HG03025 (cell line): ENCODE measurements at regions not wholly inside any gene's neighbourhood (a gene's known extent, or its start where the extent isn't known, plus 50 kb on each side); places are given as distances from the start of the nearest gene placed in this dataset.

Experiments
- ATAC-seq: cut with Tn5 transposase; IDR thresholded peaks from one replicate; pipeline ENCODE4 v1.9.1; 2021; ENCODE audit warnings: mild to moderate bottlenecking, moderate library complexity; ENCODE audit not compliant: unreplicated experiment, low FRiP score

- no peak for ATAC-seq
Measured at GRCh38 chr7:84510505-84510904, 315.9 kb upstream of the SEMA3A start.

GRCh38 chr7:84509522-84509921 lies 314.9 kb upstream of the SEMA3A start:
- no peak for ATAC-seq

- no peak for ATAC-seq
Measured at GRCh38 chr7:84508606-84509005, 314.0 kb upstream of the SEMA3A start.

GRCh38 chr7:84507529-84507928 lies 312.9 kb upstream of the SEMA3A start:
- no peak for ATAC-seq

- ATAC-seq: no peak
Measured at GRCh38 chr7:84506151-84506550, 311.6 kb upstream of the SEMA3A start.

- no peak for ATAC-seq
Measured at GRCh38 chr7:84502239-84502638, 307.6 kb upstream of the SEMA3A start.

GRCh38 chr7:84497873-84498272 lies 303.3 kb upstream of the SEMA3A start:
- no peak for ATAC-seq

GRCh38 chr7:84495128-84495527 lies 300.5 kb upstream of the SEMA3A start:
- no peak for ATAC-seq

GRCh38 chr7:84492098-84493034 lies 297.8 kb upstream of the SEMA3A start:
- ATAC-seq: no peak

GRCh38 chr7:84490661-84491060 lies 296.1 kb upstream of the SEMA3A start:
- no peak for ATAC-seq

GRCh38 chr7:84484502-84485079 lies 290.0 kb upstream of the SEMA3A start:
- ATAC-seq: no peak

GRCh38 chr7:84482476-84482875 lies 287.9 kb upstream of the SEMA3A start:
- no peak for ATAC-seq

GRCh38 chr7:84479059-84479458 lies 284.5 kb upstream of the SEMA3A start:
- no peak for ATAC-seq

- ATAC-seq: no peak
Measured at GRCh38 chr7:84477786-84478478, 283.3 kb upstream of the SEMA3A start.

GRCh38 chr7:84474436-84474835 lies 279.8 kb upstream of the SEMA3A start:
- no peak for ATAC-seq

GRCh38 chr7:84471576-84471975 lies 277.0 kb upstream of the SEMA3A start:
- no peak for ATAC-seq

- no peak for ATAC-seq
Measured at GRCh38 chr7:84469034-84469433, 274.4 kb upstream of the SEMA3A start.

GRCh38 chr7:84462259-84462658 lies 267.7 kb upstream of the SEMA3A start:
- ATAC-seq: no peak

GRCh38 chr7:84461093-84461492 lies 266.5 kb upstream of the SEMA3A start:
- ATAC-seq: no peak

GRCh38 chr7:84455788-84456187 lies 261.2 kb upstream of the SEMA3A start:
- no peak for ATAC-seq

- no peak for ATAC-seq
Measured at GRCh38 chr7:84454174-84454959, 259.8 kb upstream of the SEMA3A start.
